ENCODE measurements at regions not wholly inside any gene's neighbourhood (a gene's known extent, or its start where the extent isn't known, plus 50 kb on each side); places are given as distances from the start of the nearest gene placed in this dataset.

DNA sequence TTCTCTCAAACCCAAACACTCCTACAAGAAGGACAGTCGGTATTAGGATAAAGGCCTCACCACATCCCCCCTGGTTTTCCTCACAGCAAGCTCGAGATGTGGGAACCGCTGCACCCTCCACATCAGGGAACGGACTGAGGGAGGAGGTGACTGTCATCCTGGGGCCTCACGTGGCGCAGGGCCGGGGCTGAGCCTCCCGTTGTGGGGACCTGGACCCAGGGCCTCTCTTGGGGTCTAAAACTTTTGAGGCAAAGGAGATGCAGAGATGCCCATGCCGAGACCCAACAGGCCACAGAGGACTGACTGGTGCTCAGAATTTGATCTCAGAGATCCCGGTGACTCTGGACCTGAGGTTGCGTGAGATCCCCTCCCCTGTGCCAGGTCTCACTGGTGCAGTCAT is 72.7 kb downstream of the MRPL36 start:
- TF ChIP-seq ZNF8 (CRISPR knock-in tag; IDR thresholded peaks at IDR 0.05) (no peak), CSDC2 (CRISPR knock-in tag; IDR thresholded peaks at IDR 0.05) (no peak), ZC3H10 (CRISPR knock-in tag; IDR thresholded peaks at IDR 0.05) (no peak), GLIS3 (CRISPR knock-in tag; IDR thresholded peaks at IDR 0.05) (no peak), PPARA (CRISPR knock-in tag; IDR thresholded peaks at IDR 0.05; ENCODE audit: borderline replicate concordance) (no peak), RARB (CRISPR knock-in tag; IDR thresholded peaks at IDR 0.05) (no peak), ESRRG (CRISPR knock-in tag; IDR thresholded peaks at IDR 0.05) (no peak), ZNF70 (CRISPR knock-in tag; IDR thresholded peaks at IDR 0.05) (no peak), ARNTL (CRISPR knock-in tag; IDR thresholded peaks at IDR 0.05; ENCODE audit: borderline replicate concordance, low read depth) (no peak), ZNF565 (CRISPR knock-in tag; conservative IDR thresholded peaks at IDR 0.05; ENCODE audit: low read depth) (no peak), ZFP3 (CRISPR knock-in tag; IDR thresholded peaks at IDR 0.05) (no peak), OSR1 (CRISPR knock-in tag; IDR thresholded peaks at IDR 0.05) (no peak), TCF4 (CRISPR knock-in tag; IDR thresholded peaks at IDR 0.05; ENCODE audit: borderline replicate concordance) (no peak), SNAI2 (CRISPR knock-in tag; IDR thresholded peaks at IDR 0.05) (no peak), TOX (CRISPR knock-in tag; IDR thresholded peaks at IDR 0.05; ENCODE audit: borderline replicate concordance) (no peak), BACH2 (CRISPR knock-in tag; IDR thresholded peaks at IDR 0.05; ENCODE audit: borderline replicate concordance) (no peak)
- TF ChIP-seq, protein P1, sequence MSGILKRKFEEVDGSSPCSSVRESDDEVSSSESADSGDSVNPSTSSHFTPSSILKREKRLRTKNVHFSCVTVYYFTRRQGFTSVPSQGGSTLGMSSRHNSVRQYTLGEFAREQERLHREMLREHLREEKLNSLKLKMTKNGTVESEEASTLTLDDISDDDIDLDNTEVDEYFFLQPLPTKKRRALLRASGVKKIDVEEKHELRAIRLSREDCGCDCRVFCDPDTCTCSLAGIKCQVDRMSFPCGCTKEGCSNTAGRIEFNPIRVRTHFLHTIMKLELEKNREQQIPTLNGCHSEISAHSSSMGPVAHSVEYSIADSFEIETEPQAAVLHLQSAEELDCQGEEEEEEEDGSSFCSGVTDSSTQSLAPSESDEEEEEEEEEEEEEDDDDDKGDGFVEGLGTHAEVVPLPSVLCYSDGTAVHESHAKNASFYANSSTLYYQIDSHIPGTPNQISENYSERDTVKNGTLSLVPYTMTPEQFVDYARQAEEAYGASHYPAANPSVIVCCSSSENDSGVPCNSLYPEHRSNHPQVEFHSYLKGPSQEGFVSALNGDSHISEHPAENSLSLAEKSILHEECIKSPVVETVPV (CRISPR knock-in tag; IDR thresholded peaks at IDR 0.05), result no peak
- TF ChIP-seq, protein P2, sequence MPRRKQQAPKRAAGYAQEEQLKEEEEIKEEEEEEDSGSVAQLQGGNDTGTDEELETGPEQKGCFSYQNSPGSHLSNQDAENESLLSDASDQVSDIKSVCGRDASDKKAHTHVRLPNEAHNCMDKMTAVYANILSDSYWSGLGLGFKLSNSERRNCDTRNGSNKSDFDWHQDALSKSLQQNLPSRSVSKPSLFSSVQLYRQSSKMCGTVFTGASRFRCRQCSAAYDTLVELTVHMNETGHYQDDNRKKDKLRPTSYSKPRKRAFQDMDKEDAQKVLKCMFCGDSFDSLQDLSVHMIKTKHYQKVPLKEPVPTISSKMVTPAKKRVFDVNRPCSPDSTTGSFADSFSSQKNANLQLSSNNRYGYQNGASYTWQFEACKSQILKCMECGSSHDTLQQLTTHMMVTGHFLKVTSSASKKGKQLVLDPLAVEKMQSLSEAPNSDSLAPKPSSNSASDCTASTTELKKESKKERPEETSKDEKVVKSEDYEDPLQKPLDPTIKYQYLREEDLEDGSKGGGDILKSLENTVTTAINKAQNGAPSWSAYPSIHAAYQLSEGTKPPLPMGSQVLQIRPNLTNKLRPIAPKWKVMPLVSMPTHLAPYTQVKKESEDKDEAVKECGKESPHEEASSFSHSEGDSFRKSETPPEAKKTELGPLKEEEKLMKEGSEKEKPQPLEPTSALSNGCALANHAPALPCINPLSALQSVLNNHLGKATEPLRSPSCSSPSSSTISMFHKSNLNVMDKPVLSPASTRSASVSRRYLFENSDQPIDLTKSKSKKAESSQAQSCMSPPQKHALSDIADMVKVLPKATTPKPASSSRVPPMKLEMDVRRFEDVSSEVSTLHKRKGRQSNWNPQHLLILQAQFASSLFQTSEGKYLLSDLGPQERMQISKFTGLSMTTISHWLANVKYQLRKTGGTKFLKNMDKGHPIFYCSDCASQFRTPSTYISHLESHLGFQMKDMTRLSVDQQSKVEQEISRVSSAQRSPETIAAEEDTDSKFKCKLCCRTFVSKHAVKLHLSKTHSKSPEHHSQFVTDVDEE (CRISPR knock-in tag; IDR thresholded peaks at IDR 0.05), result no peak
- TF ChIP-seq, protein P3, sequence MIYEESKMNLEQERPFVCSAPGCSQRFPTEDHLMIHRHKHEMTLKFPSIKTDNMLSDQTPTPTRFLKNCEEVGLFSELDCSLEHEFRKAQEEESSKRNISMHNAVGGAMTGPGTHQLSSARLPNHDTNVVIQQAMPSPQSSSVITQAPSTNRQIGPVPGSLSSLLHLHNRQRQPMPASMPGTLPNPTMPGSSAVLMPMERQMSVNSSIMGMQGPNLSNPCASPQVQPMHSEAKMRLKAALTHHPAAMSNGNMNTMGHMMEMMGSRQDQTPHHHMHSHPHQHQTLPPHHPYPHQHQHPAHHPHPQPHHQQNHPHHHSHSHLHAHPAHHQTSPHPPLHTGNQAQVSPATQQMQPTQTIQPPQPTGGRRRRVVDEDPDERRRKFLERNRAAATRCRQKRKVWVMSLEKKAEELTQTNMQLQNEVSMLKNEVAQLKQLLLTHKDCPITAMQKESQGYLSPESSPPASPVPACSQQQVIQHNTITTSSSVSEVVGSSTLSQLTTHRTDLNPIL (CRISPR knock-in tag; IDR thresholded peaks at IDR 0.05; ENCODE audit: low read depth), result no peak
- ATAC-seq, result no peak

DNA sequence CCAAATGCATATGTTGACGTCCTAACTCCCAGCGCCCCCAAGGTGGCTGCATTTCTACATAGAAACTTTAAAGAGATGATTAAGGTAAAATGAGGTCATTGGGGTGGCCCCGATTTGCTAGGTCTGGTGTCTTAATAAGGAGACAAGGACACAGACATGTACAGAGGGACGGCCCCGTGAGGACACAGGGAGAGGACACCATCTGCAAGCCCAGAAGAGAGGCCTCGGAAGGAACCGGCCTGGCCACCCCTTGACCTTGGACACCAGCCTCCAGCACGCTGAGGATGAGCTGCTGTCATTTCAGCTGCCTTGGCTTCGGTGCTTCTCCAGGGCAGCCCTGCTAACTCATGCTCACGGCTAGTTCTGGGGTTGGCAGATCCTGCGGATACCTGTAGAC is 73.2 kb downstream of the MRPL36 start:
- no peak for ATAC-seq
- no peak for TF ChIP-seq ZC3H10 (CRISPR knock-in tag; IDR thresholded peaks at IDR 0.05)
- no peak for TF ChIP-seq ESRRG (CRISPR knock-in tag; IDR thresholded peaks at IDR 0.05)
- no peak for TF ChIP-seq ARNTL (CRISPR knock-in tag; IDR thresholded peaks at IDR 0.05; ENCODE audit: borderline replicate concordance, low read depth)
- TF ChIP-seq TCF4 (CRISPR knock-in tag; IDR thresholded peaks at IDR 0.05; ENCODE audit: borderline replicate concordance), result no peak
- TF ChIP-seq ZFP30 (CRISPR knock-in tag; IDR thresholded peaks at IDR 0.05), result no peak
- TF ChIP-seq PPARA (CRISPR knock-in tag; IDR thresholded peaks at IDR 0.05; ENCODE audit: borderline replicate concordance), result no peak
- TF ChIP-seq BACH2 (CRISPR knock-in tag; IDR thresholded peaks at IDR 0.05; ENCODE audit: borderline replicate concordance), result no peak
- TF ChIP-seq CSDC2 (CRISPR knock-in tag; IDR thresholded peaks at IDR 0.05), result no peak
- TF ChIP-seq ZNF70 (CRISPR knock-in tag; IDR thresholded peaks at IDR 0.05), result no peak
- TF ChIP-seq, protein P4, sequence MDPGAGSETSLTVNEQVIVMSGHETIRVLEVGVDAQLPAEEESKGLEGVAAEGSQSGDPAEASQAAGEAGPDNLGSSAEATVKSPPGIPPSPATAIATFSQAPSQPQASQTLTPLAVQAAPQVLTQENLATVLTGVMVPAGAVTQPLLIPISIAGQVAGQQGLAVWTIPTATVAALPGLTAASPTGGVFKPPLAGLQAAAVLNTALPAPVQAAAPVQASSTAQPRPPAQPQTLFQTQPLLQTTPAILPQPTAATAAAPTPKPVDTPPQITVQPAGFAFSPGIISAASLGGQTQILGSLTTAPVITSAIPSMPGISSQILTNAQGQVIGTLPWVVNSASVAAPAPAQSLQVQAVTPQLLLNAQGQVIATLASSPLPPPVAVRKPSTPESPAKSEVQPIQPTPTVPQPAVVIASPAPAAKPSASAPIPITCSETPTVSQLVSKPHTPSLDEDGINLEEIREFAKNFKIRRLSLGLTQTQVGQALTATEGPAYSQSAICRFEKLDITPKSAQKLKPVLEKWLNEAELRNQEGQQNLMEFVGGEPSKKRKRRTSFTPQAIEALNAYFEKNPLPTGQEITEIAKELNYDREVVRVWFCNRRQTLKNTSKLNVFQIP (CRISPR knock-in tag; IDR thresholded peaks at IDR 0.05; ENCODE audit: borderline replicate concordance, low read depth), result no peak
- TF ChIP-seq ISL1 (CRISPR knock-in tag; IDR thresholded peaks at IDR 0.05), result no peak
- TF ChIP-seq SNAI2 (CRISPR knock-in tag; IDR thresholded peaks at IDR 0.05), result no peak
- TF ChIP-seq, protein P5, sequence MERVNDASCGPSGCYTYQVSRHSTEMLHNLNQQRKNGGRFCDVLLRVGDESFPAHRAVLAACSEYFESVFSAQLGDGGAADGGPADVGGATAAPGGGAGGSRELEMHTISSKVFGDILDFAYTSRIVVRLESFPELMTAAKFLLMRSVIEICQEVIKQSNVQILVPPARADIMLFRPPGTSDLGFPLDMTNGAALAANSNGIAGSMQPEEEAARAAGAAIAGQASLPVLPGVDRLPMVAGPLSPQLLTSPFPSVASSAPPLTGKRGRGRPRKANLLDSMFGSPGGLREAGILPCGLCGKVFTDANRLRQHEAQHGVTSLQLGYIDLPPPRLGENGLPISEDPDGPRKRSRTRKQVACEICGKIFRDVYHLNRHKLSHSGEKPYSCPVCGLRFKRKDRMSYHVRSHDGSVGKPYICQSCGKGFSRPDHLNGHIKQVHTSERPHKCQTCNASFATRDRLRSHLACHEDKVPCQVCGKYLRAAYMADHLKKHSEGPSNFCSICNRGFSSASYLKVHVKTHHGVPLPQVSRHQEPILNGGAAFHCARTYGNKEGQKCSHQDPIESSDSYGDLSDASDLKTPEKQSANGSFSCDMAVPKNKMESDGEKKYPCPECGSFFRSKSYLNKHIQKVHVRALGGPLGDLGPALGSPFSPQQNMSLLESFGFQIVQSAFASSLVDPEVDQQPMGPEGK (CRISPR knock-in tag; IDR thresholded peaks at IDR 0.05; ENCODE audit: borderline replicate concordance), result no peak
